SU-DHL-6 (cell line): ENCODE measurements at regions not wholly inside any gene's neighbourhood (a gene's known extent, or its start where the extent isn't known, plus 50 kb on each side); places are given as distances from the start of the nearest gene placed in this dataset.

ENCODE experiments used
- H2AFZ ChIP-seq: fragments of 200-600 bp; sonication (generic); 2 replicates; pipeline ENCODE4 v1.6.1; 2014; ENCODE audit warnings: low read depth, mild to moderate bottlenecking, moderate library complexity, mixed read lengths, antibody characterized with exemption, low read length; ENCODE audit not compliant: severe bottlenecking
- H3F3A ChIP-seq: fragments of 200-600 bp; shearing (Covaris generic); 2 replicates; pipeline ENCODE4 v1.6.0; 2016; ENCODE audit warnings: antibody characterized with exemption, mild to moderate bottlenecking; ENCODE audit not compliant: insufficient read depth
- H3K27ac ChIP-seq: fragments of 200-600 bp; sonication (generic); 2 replicates; pipeline ENCODE4 v1.5.1; 2016; ENCODE audit warnings: low read depth, mild to moderate bottlenecking, low read length, moderate library complexity, mixed read lengths
- H3K27me3 ChIP-seq: fragments of 200-600 bp; sonication (generic), shearing (Covaris generic); 2 replicates; pipeline ENCODE4 v1.6.0; 2014; ENCODE audit warnings: mild to moderate bottlenecking, low read length
- H3K36me3 ChIP-seq: fragments of 200-600 bp; sonication (generic); 2 replicates; pipeline ENCODE4 v1.6.1; 2014; ENCODE audit warnings: mild to moderate bottlenecking, low read length, mixed read lengths
- H3K4me2 ChIP-seq: fragments of 300-600, 200-600 bp; shearing (Covaris generic), sonication (generic); 2 replicates; pipeline ENCODE4 v1.6.0; 2014; ENCODE audit warnings: low read length, low read depth, mild to moderate bottlenecking; ENCODE audit not compliant: poor library complexity, severe bottlenecking
- H3K4me3 ChIP-seq: fragments of 200-600 bp; sonication (generic); 2 replicates; pipeline ENCODE4 v1.5.1; 2014; ENCODE audit warnings: antibody characterized with exemption, low read length, mild to moderate bottlenecking, mixed read lengths; ENCODE audit not compliant: insufficient read depth, poor library complexity, severe bottlenecking
- H3K79me2 ChIP-seq: fragments of 200-600 bp; sonication (generic); 2 replicates; pipeline ENCODE4 v1.6.1; 2014; ENCODE audit warnings: mild to moderate bottlenecking, low read length, moderate library complexity; ENCODE audit not compliant: insufficient read depth
- H3K9ac ChIP-seq: fragments of 200-600 bp; sonication (generic); 2 replicates; pipeline ENCODE4 v1.7.0; 2014; ENCODE audit warnings: mild to moderate bottlenecking, low read length
- H3K9me2 ChIP-seq: fragments of 200-600 bp; sonication (generic); replicated peaks from 2 replicates; pipeline ENCODE4 v1.6.1; 2014; ENCODE audit warnings: low read length; ENCODE audit not compliant: insufficient read depth
- H3K9me3 ChIP-seq: fragments of 200-600 bp; sonication (generic); 2 replicates; pipeline ENCODE4 v1.6.1; 2014; ENCODE audit warnings: low read length, mixed read lengths; ENCODE audit not compliant: insufficient read depth
- H4K20me1 ChIP-seq: fragments of 200-600 bp; sonication (generic); 2 replicates; pipeline ENCODE4 v1.6.1; 2014; ENCODE audit warnings: low read depth, mild to moderate bottlenecking, antibody characterized with exemption, low read length, moderate library complexity, mixed read lengths
- EZH2phosphoT487 ChIP-seq: fragments of 200-600 bp; sonication (generic), shearing (Covaris generic); conservative IDR thresholded peaks from 2 replicates; pipeline ENCODE4 v1.6.1; 2018; ENCODE audit warnings: mild to moderate bottlenecking, antibody characterized with exemption, low read length, moderate library complexity, mixed read lengths
- TF ChIP-seq, protein P1 (sequence below): fragments of 200-600 bp; sonication (generic); IDR thresholded peaks from one replicate; pipeline ENCODE4 v1.5.1; 2017; ENCODE audit warnings: antibody characterized with exemption, mild to moderate bottlenecking, low read length, moderate library complexity; ENCODE audit not compliant: insufficient read depth, poor library complexity, severe bottlenecking

DNA sequence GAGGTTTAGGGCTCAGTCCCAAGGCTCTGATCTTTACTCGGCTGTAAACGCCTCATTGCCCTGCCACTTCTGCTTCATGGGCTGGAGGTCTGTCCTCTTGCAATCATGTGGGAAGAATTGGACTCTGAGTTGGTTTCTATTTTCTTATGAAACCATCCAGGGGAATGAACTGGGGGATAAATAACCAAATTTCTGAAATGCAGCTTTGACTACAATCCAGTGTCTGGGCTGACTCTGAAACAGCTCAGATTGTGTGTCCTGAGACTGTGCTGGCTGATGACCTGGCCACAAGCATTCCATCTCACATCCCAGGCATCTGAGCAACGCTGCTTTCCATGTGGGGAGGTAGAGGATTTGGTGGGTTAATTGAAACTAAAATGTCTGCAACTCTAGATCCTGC is 71.0 kb upstream of the GALNT15 start:
- H3K36me3 ChIP-seq = no peaks in the 10 kb centered on the region
- H3K4me2 ChIP-seq = no peak overlapping the region
- H3K9me3 ChIP-seq = 0 out of 2 replicates have a peak, but pooled peaks cover 5% of the 10 kb centered on the region
- no peak overlapping the region for H3K4me3 ChIP-seq
- H3K27ac ChIP-seq = no peak overlapping the region
- H3F3A ChIP-seq = no peaks in the 10 kb centered on the region
- H3K9ac ChIP-seq = no peak overlapping the region
- H4K20me1 ChIP-seq = no peaks in the 10 kb centered on the region
- no peaks in the 10 kb centered on the region for H3K27me3 ChIP-seq
- no peaks in the 10 kb centered on the region for H3K79me2 ChIP-seq
- H2AFZ ChIP-seq = no peak overlapping the region
- TF ChIP-seq, protein P1, sequence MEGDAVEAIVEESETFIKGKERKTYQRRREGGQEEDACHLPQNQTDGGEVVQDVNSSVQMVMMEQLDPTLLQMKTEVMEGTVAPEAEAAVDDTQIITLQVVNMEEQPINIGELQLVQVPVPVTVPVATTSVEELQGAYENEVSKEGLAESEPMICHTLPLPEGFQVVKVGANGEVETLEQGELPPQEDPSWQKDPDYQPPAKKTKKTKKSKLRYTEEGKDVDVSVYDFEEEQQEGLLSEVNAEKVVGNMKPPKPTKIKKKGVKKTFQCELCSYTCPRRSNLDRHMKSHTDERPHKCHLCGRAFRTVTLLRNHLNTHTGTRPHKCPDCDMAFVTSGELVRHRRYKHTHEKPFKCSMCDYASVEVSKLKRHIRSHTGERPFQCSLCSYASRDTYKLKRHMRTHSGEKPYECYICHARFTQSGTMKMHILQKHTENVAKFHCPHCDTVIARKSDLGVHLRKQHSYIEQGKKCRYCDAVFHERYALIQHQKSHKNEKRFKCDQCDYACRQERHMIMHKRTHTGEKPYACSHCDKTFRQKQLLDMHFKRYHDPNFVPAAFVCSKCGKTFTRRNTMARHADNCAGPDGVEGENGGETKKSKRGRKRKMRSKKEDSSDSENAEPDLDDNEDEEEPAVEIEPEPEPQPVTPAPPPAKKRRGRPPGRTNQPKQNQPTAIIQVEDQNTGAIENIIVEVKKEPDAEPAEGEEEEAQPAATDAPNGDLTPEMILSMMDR = no peak
- no peak for TF ChIP-seq EZH2phosphoT487
- H3K9me2 ChIP-seq = 0 out of 2 replicates have a peak, but pooled peaks cover 3% of the 10 kb centered on the region

DNA sequence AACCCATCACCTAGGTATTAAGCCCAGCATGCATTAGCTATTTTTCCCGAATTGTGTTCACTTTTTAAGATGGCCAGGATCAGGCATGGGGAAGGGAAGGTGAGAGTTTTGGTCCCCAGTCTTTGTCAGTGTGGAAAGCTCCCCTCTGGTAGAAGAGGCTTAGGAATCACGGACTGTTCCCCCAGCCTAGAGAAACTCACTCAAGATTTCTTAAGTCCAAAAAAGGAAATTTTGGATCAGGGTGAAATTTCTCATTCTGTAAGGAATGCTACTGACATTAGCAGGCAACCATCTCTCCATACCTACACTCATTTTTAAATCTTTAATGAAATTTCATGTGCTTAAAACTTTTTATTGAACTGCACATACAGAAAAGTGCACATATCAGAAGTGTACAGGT is 70.3 kb upstream of the GALNT15 start:
- no peak for TF ChIP-seq EZH2phosphoT487
- TF ChIP-seq, protein P1 = no peak
- Histone ChIP-seq H2AFZ (no peak overlapping the region), H3K27ac (no peak overlapping the region), H3K4me3 (no peak overlapping the region), H3K27me3 (no peaks in the 10 kb centered on the region), H3F3A (no peaks in the 10 kb centered on the region), H4K20me1 (no peaks in the 10 kb centered on the region), H3K79me2 (no peaks in the 10 kb centered on the region), H3K36me3 (no peaks in the 10 kb centered on the region), H3K9ac (no peak overlapping the region), H3K9me2 (0 out of 2 replicates have a peak, but pooled peaks cover 3% of the 10 kb centered on the region), H3K9me3 (0 out of 2 replicates have a peak, but pooled peaks cover 5% of the 10 kb centered on the region), H3K4me2 (no peak overlapping the region)

DNA sequence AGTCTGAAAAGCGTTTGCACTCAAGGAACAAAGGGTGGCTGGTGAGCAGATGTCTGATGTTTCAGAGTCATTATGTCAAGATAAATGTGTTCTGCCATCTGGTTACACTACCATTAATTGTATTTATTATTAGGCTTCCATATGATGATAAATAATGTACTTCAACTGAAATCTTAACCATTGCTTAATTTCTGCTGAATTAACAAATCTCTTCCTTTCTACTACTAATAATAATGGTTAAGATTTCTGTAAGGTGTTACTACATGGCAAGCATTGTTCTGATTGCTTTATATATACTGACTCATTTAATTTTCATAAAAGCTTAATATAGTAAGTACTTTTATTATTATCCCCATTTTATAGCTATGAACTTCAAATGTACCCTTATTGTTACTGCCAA is 68.4 kb upstream of the GALNT15 start:
- H3K9me3 ChIP-seq = 0 out of 2 replicates have a peak, but pooled peaks cover 5% of the 10 kb centered on the region
- H3K27me3 ChIP-seq = no peaks in the 10 kb centered on the region
- no peak overlapping the region for H3K27ac ChIP-seq
- no peak overlapping the region for H2AFZ ChIP-seq
- no peaks in the 10 kb centered on the region for H4K20me1 ChIP-seq
- H3K4me3 ChIP-seq = no peak overlapping the region
- H3K79me2 ChIP-seq = no peaks in the 10 kb centered on the region
- no peak overlapping the region for H3K4me2 ChIP-seq
- no peak overlapping the region for H3K9ac ChIP-seq
- no peaks in the 10 kb centered on the region for H3K36me3 ChIP-seq
- no peaks in the 10 kb centered on the region for H3K9me2 ChIP-seq
- TF ChIP-seq EZH2phosphoT487 = no peak
- TF ChIP-seq, protein P1 = no peak
- no peaks in the 10 kb centered on the region for H3F3A ChIP-seq
